GM18909 (cell line): ENCODE measurements at regions not wholly inside any gene's neighbourhood (a gene's known extent, or its start where the extent isn't known, plus 50 kb on each side); places are given as distances from the start of the nearest gene placed in this dataset.
"Not testable (repeated sequence)": the region's sequence is repeated elsewhere in the genome, so short reads cannot be mapped to it uniquely, and the experiment has no call there.

Source experiments
- ATAC-seq: cut with Tn5 transposase; IDR thresholded peaks from one replicate; pipeline ENCODE4 v1.9.1; 2021; ENCODE audit warnings: mild to moderate bottlenecking; ENCODE audit not compliant: unreplicated experiment, poor library complexity

DNA sequence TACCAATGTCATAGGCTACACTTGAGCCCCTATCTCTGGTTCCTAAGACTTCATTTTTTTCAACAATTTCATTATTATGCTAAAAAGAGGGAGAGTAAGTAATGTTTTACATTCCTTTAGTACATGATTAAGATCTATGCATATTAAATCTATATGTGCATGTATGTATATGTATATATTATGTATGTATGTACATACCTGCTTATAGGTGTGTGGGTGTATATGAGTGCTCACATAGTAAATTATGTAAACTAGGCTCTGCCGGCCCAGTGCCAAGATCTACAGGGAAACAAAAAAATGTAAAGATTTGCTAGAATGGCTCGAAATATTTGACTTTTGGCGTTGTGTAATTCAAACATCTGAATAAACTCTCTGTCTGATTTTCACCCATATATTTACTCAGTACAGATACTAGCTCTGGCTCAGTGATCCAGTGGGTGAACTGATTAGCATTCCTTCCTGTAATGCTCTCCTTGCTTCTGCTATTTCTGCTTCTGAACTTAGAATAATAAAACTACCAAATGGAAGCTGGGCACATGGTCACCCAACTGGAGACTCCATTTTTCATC, 113.1 kb upstream of the FGGY start:
- ATAC-seq, result no peak

DNA sequence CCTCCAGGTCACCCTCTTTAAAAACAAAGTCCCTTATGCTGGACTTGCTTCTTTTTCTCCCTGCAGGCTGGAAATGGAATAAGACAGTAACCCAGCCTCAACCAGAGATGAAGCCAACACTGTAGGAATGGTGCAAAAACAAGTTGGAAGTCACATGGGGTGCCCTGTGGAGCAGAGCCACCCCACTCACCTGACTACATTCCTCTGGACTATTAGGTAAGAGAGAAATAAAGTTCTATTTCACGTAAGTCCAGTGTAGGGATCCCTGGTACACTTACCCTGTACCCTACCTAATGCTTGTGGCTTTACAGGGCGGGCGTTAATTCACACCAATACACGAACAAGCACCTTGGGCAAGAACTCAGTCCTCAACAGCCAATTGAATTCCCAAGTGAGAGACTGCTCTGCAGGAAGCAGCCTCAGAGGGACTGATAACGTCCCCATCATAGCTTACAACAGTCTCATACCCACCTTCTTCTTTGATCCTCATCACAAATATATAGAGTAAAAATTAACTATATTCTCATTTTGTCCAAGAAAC, 112.5 kb upstream of the FGGY start:
- ATAC-seq, result no peak

DNA sequence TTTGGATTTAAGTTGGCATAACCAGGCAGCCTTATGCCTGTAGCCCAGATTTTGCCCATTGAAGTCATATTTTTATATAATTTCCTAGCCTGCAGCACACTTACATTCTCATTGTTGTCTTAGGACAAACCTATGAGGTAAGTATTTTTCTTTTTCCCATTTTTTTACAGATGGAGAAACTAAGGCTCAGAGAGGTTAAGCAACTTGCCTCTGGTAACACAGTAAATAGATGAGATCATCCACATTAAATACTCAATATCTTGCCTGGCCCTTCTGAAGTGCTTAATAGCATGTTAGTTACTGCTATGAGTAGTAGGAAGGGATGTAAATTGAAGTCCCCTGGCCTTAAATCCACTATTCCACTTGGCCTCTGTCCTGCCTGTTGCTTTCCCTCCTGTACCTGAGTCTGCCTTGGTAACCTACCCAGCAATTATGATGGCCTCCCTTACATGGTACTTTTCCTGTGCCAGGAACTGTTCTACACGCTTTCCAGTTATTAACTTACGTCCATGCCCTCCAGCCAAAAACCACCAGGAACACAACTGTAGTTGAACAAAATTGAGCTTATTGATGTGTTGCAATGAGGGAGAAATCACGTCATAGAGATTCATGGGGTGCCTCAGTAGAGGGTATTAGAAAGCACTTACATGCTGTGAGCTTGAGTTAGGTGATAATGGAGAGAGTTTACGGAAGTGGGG, 111.6 kb upstream of the FGGY start:
- no peak for ATAC-seq

DNA sequence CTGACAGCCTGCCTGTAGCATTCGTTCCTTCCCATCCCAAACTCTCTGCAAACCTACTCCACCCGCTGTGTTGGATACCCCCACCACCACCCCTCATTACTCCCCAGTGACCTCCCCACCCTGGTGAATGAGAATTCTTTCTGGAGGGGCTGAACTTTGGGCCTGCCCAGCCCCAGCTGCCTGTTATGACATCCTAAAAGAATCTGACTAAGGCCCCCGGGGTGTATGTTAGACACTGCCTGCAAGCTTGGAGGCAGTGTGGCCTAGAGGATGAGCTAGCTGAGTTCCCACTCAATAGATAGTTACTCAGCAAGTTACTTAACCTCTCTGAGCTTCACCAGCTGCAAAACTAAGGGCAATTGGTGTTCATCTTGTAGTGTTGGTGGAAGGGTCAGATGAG, 110.2 kb upstream of the FGGY start:
- ATAC-seq, result no peak

DNA sequence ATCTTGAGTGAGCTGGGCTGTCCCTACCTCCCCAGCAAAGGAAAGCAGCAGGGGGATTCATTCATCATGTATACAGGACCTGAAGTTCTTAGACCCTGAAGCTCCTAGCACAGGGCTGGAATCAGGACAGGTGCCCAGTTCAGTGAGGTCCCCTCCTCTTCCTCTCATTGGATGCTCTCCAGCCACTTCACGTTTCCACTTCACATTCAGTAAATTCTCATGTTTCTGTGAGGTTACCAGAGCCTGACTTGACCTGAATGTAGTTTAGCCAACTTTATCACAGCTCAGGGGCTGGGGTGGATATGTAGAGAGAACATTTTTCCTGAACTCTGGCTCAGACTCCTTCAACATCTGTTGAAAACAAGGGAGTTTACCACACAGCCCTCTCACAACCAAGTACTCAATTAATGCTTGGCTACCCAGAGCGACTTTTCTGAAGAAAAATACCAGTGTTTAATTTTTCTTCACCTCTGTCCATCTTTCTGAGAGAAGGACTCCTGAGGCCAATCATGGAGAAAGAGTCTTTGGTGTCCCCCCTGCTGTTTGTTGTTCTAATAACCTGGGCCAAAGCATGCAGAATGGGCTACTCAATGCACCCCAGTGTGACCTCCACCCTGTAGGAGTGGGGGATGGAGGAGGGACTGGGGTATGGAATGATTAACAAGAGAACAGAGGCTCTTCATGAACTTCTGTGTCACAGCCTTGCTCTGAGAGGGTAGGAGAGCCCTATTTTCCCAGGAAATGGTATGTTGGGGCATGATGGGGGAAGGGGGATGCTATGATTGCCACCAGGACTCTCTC, 108.3 kb upstream of the FGGY start:
- ATAC-seq, result no peak

DNA sequence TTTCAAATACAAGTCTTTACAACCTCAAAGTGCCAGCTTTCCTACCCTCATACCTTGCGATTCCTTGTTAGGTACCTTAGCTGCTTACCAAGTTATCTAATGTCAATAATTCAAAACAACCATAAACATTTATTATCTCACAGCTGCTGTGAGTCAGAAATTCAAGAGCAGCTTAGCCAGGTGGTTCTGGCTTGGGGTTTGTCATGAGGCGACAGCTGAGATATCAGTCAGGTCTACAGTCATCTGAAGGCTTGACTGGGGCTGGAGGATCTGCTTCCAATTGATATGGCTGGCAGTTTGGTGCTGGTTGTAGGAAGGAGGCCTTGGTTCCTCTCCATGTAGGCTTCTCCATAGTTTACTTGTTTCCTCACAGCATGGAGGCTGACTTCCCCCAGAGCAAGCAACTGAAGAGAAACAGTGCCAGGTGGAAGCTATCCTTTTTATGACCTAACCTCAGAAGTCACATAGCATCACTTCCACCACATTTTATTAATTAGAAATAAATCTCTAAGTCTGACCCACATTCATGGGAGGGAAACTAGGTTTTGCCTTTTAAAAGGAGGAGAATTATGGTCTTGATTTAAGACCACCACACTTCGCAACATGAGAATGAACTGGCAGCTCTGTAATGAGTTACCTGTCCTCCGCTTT, 103.3 kb upstream of the FGGY start:
- no peak for ATAC-seq

DNA sequence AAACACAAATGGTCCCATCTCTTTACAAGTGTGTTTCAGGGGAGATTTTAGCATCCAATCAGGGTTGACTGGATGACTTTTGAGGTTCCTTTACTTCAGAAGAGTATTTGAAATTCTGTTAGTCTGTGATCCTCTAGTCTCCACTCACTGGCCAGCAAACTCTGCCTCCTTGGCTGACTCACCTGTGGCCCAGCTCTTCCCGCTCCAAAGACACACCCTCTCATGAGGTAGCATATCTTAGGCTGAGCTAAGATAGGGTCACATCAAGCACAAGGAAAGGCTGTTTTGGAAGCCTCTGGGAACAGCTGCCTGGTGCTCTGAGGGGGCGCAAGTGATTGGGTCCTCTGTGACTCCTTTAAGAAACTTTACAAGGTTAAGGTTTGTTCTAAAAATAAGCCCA, 102.3 kb upstream of the FGGY start:
- no peak for ATAC-seq

DNA sequence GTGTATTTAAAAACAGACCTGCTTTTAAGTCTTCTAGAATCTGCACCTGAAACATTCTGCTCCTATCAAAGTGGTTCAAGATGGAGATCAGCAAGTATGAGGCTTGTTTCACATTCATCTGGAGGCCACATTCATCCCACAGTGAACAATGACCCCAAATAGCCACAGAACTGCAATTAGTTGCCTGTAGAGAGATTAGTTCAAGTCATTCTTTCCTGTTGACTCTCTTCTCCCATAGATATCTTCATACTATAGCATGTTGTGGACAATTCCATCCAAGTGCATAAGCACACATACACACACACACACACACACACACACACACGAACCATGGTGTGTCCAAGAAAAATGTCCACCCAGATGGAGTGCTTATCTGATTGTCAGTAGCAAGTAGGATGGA, 101.7 kb upstream of the FGGY start:
- ATAC-seq, result no peak

DNA sequence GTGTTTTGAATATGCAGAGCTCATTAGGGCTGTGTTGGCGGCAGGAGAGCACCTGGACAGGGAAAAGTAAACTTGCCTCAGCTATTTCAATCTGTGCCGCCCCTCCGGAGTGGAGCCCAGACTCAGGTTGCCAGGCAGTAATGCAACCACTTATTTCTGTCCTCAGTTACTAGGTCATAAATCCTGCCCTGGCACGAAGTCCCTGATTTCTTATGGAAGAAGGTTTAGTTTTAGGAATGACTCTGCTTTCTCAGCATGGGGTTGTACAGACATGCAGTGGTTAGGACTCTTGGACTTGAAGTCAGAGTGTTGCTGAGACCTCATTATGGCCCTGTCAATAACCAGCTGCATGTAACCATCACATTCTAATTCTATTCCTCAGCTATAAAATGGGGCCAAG, 98.3 kb upstream of the FGGY start:
- ATAC-seq, result no peak

DNA sequence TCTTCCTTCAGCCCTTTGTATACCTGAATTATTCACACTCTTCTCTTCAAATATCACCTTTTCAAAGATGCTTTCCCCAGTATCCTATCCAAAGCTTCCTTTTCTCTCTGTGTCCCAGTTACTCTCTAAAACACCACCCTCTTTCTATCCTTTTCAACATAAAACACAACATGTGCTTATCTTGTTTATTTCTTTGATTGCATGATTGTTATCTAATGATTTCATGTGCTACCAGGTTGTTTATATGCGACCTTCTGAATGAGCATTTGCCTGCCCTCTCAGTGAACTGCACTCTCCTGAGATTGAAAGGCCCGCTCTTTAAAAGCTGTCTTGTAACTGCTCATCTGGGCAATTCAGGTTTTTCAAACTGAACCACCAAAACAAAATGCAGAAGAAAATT, 97.7 kb upstream of the FGGY start:
- ATAC-seq, result no peak

DNA sequence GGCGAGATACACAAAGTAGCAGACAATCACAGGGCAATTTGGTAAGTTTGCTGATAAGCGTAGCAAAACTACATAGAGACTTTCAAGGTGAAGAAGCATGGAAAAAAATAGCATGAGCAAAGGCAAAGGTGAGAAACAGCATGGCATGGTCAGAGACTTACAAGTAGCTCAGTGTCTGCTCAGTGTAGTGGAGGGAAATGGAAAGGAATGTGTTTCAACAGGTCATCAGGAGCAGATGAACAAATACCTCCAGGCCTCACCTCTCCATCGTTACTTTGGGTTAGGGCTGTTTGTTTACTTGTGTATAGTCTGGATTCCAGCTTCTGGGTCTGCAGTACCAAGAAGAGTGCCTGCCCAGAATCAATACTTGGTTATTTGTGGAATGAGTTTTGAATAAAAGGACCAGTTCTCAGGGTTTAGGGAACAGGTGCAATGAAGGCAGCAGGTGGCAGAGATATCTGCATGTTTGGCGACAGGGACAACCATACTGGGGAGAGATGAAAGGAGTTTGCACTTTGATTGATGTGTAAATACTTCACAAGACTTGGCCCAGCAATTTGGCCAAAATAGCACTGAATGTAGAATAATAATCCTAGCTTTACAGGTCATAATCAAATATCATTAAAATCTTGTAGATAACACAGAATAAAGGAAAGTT, 97.0 kb upstream of the FGGY start:
- no peak for ATAC-seq

DNA sequence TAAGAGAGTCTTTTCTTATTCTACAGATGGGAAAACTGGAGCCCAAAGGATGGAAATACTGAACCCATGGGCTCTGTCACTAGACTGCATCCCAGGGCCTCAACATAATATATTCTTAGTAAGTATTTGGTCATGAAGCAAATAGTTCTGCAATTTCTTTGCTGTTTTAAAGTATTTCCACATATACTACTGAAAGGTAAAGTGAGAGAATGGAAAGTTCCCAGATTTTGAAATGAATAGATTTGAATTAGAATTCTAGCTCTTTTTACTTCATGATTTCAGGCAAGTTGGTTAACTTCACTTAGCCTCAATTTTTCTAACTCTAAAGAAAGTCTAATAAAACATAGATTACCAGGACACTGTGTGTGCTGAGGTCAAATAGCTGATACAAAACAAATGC, 95.6 kb upstream of the FGGY start:
- ATAC-seq, result no peak

DNA sequence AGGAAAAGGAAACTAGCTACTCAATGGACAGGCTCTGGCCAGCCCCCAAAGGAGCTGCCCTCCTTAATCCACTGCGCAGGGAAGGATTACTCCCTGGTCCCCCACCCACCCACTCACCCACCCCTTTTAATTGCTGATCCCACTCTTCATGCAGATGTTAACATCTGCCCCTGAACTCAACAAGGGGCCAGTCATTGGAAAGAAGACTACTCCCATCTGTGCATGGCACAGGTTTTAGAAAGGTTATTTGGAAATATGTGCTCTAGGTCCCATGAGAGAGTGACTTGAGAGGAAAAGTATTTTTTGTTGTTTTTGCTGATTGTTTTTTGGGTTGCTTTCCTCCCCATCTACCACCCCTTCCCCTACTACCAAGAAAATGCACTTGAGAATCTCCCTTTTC, 94.4 kb upstream of the FGGY start:
- no peak for ATAC-seq

DNA sequence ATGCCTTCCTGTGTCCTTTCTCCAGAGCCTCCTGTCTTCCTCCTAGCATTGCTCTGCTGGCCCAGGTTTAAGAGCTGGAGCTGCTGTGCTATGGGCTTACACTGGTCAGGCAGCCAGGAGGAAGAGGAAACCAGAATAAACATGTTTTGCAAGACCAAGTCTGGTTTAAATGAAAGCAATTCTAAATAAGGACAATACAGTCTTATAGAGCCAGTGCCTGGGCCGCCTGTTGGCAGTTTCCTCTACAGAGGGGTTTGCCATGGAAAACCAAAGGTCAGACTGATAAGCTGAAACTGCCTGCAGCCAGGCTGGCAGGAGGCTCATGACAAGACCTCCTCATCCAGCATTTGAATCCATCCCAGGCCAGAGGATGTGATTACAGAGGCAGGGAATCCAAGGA, 92.9 kb upstream of the FGGY start:
- ATAC-seq, result no peak

DNA sequence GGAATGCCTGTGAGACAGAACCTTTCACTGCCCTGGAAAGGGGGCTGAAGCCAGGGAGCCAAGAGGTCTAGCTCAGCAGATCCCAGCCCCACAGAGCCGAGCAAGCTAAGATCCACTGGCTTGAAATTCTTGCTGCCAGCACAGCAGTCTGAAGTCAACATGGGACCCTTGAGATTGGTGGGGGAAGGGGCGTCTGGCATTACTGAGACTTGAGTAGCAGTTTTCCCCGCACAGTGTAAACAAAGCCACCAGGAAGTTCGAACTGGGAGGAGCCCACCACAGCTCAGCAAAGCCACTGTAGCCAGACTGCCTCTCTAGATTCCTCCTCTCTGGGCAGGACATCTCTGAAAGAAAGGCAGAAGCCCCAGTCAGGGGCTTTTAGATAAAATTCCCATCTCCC, 90.3 kb upstream of the FGGY start:
- ATAC-seq, result not testable (repeated sequence)

DNA sequence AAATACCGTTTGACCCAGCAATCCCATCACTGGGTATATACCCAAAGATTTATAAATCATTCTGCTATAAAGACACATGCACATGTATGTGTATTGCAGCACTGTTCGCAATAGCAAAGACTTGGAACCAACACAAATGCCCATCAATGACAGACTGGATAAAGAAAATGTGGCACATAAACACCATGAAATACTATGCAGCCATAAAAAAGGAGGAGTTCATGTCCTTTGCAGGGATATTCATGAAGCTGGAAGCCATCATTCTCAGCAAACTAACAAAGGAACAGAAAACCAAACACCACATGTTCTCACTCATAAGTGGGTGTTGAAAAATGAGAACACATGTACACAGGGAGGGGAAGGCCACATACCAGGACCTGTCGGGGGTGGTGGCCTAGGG, 86.5 kb upstream of the FGGY start:
- not testable (repeated sequence) for ATAC-seq

DNA sequence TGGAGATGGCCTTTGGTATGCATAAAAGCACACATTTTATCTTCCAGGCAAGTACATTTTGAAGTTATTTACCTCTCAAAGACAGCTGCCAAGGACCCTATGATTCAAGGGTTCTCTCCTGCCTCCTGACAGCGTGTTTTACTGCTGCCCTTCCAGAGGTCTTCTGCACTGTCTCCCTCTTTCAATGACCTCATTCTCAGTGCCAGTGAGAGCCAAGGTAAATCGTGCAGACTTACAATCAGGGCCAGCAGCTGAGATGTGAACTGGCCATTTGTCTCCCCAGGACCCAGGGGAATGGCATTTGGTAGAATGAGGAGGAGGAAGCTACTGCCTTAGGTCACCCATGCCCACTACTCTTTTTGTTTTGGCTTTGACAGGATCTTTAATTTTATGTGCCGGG, 84.2 kb upstream of the FGGY start:
- no peak for ATAC-seq

DNA sequence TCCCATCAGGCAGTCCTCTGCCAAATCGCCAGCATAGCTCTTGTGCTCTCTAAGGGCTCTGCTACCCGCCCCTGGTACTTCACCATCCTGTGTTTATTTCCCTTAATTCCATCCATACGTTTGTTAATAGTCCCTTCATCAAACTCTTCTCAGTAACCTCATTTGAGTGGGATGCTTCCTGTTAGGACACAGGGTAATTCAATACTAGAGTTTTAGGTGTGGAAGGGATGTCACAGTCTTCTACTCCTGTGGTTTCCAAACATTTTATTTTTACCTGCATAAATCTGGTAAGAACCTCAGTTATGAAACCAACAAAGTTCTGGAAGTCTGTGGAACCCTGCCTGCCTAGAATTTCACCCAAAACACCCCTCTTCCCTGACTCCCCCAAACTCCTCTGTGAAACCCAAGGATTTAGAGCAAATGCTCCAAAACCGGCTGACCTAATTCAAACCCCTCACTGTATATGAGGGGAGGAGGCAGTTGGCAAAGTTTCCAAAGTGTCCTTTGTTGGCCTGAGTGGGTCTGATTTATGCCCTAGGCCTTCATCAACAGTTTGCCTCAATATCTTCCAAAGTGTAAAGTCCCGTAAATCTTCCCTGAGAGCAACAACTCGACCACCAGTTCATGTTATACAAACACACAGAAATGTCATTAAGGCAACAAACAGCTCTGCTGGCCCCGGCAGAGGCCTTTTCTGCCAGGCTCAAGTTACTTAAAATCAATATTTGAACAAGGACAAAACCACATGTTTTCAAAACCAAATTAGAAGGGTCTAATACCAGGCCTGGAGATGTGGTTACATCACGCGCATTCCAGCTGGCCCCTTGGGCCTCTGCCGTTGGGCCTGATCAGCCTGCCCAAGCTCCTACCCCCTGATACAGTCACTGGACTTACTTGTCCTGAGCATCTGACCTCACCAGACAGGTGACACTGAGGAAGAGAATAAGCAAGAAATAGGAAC, 82.4 kb upstream of the FGGY start:
- ATAC-seq, result no peak

DNA sequence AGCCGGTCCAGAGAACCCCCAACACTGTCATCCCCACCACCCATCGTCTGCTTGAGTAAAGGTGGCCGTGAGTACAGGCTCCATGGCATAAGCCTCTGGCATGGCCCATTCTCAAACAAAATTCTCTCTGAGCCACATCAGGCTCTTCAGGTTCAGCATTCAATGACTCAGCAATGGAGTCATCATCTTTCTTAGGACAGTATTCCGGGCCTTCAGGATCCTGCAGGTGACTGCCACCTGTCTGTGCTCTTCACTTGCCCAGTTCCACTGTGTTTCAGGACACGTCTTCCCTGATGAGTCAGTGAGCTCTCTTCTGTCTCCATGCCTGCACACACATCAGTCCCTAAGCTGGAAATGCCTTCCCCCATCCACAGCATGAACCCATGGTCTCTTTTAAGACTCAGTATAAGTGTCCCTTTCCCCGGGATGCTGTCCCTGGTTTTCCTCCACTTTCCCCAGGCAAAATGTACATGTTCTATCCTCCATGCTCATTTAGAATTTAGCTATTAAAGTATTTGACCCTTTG, 81.1 kb upstream of the FGGY start:
- no peak for ATAC-seq
